ENCODE measurements at regions not wholly inside any gene's neighbourhood (a gene's known extent, or its start where the extent isn't known, plus 50 kb on each side); places are given as distances from the start of the nearest gene placed in this dataset.

GRCh38 chr4:58711039-58711438, 1600.9 kb upstream of the IGFBP7 start:
- TF ChIP-seq SNAI2 (CRISPR knock-in tag; IDR thresholded peaks at IDR 0.05): no peak
- no peak for TF ChIP-seq POU6F1 (CRISPR knock-in tag; IDR thresholded peaks at IDR 0.05; ENCODE audit: borderline replicate concordance, low read depth)
- no peak for TF ChIP-seq BACH2 (CRISPR knock-in tag; IDR thresholded peaks at IDR 0.05; ENCODE audit: borderline replicate concordance)
- no peak for TF ChIP-seq ZNF70 (CRISPR knock-in tag; IDR thresholded peaks at IDR 0.05)
- no peak for ATAC-seq

DNA sequence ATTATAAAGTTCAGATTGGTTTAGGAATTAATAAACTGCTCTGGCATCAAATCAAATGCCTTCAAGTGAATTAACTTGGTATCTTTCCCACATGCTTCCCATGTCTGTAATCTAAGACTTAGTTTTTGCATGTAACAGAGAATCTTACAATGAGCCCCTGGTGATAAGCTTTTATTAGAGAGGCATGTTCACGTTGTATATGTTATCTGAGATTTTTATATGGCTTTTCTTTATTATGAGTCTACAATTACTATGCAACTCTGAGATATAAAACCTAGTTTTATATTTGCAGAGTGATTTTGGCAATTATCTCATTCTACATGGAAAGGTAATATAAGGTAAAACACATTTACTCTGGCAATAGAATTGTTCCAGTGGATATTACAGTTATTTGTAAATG, 1578.4 kb upstream of the IGFBP7 start:
- no peak for ATAC-seq
- TF ChIP-seq ARNTL (CRISPR knock-in tag; IDR thresholded peaks at IDR 0.05; ENCODE audit: borderline replicate concordance, low read depth): no peak

DNA sequence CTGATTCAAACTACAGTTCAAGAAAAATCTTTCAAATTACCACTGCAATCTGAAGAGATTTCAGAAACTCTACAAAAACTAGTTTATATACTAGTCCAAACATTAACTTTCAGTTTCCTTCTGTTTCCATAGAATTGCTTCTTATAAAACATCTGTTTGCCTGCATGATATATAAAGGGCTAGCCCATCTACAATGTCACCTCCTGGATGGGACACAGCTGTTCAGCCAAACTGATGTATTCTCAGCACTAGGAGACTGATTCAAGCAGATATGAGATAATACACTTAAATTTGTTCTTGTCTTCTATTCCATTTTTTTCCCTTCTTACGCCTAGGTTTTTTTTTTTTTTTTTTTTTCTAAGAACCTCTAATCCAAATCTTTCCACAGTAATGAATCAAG, 1569.7 kb upstream of the IGFBP7 start:
- no peak for ATAC-seq
- TF ChIP-seq PATZ1 (CRISPR knock-in tag; IDR thresholded peaks at IDR 0.05; ENCODE audit: borderline replicate concordance) (no peak), ARNTL (CRISPR knock-in tag; IDR thresholded peaks at IDR 0.05; ENCODE audit: borderline replicate concordance, low read depth) (no peak), CSDC2 (CRISPR knock-in tag; IDR thresholded peaks at IDR 0.05) (no peak), RARB (CRISPR knock-in tag; IDR thresholded peaks at IDR 0.05) (no peak), ZFP3 (CRISPR knock-in tag; IDR thresholded peaks at IDR 0.05) (no peak)

DNA sequence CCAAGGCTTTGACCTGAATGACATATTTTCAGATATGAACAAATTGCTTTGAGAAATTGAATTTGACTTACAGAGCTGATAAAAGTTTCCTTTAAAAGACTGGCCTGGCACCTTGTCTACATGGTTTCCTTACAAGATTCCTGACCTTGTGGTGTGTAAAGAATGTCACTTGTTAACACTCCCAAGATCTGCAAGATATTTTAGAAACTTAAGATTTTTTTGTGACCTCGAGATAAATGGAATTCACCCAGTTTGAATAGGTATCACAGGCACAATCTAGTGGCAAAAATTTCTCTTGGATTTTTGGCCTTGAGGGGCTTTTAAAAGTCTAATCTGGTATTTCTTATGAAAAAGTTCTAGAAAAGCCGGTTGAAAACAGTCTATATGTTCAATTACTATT, 1568.9 kb upstream of the IGFBP7 start:
- ATAC-seq: no peak
- TF ChIP-seq ZC3H10 (CRISPR knock-in tag; IDR thresholded peaks at IDR 0.05) (no peak), GLIS3 (CRISPR knock-in tag; IDR thresholded peaks at IDR 0.05) (no peak), CSRNP3 (CRISPR knock-in tag; IDR thresholded peaks at IDR 0.05) (no peak), ZNF565 (CRISPR knock-in tag; conservative IDR thresholded peaks at IDR 0.05; ENCODE audit: low read depth) (no peak), ZFP3 (CRISPR knock-in tag; IDR thresholded peaks at IDR 0.05) (no peak), ARNTL (CRISPR knock-in tag; IDR thresholded peaks at IDR 0.05; ENCODE audit: borderline replicate concordance, low read depth) (no peak), ISL1 (CRISPR knock-in tag; IDR thresholded peaks at IDR 0.05) (no peak), TOX (CRISPR knock-in tag; IDR thresholded peaks at IDR 0.05; ENCODE audit: borderline replicate concordance) (no peak), SNAI2 (CRISPR knock-in tag; IDR thresholded peaks at IDR 0.05) (no peak), ZFP30 (CRISPR knock-in tag; IDR thresholded peaks at IDR 0.05) (no peak), PATZ1 (CRISPR knock-in tag; IDR thresholded peaks at IDR 0.05; ENCODE audit: borderline replicate concordance) (no peak), TSHZ2 (CRISPR knock-in tag; IDR thresholded peaks at IDR 0.05) (no peak)

DNA sequence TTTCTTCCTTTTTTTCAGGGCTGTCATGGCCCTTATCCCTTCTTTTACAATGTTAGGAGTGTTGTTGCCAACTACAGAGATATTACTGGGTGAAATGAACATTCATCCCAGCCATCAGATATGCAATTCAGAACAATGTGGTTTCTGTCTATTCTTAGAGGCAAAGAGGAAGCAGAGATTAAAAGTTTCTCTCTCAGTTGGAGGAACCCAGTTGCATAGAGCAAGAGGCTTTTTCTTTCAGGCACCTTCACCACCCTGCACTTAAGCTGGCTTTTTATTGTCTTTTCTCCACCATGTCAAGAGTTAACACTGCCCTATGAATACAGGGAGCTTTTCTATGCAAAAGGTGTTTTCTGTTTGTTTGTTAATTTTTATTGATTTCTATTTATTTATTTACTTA, 1559.6 kb upstream of the IGFBP7 start:
- no peak for ATAC-seq
- TF ChIP-seq ARNTL (CRISPR knock-in tag; IDR thresholded peaks at IDR 0.05; ENCODE audit: borderline replicate concordance, low read depth) (no peak), OSR1 (CRISPR knock-in tag; IDR thresholded peaks at IDR 0.05) (no peak), CREB5 (CRISPR knock-in tag; IDR thresholded peaks at IDR 0.05; ENCODE audit: low read depth) (no peak), ZNF565 (CRISPR knock-in tag; conservative IDR thresholded peaks at IDR 0.05; ENCODE audit: low read depth) (no peak), RARB (CRISPR knock-in tag; IDR thresholded peaks at IDR 0.05) (no peak), ZC3H10 (CRISPR knock-in tag; IDR thresholded peaks at IDR 0.05) (no peak), ISL1 (CRISPR knock-in tag; IDR thresholded peaks at IDR 0.05) (no peak), PPARA (CRISPR knock-in tag; IDR thresholded peaks at IDR 0.05; ENCODE audit: borderline replicate concordance) (no peak), CSRNP3 (CRISPR knock-in tag; IDR thresholded peaks at IDR 0.05) (no peak), GLIS3 (CRISPR knock-in tag; IDR thresholded peaks at IDR 0.05) (no peak), ZNF8 (CRISPR knock-in tag; IDR thresholded peaks at IDR 0.05) (no peak), ZFP30 (CRISPR knock-in tag; IDR thresholded peaks at IDR 0.05) (no peak), CSDC2 (CRISPR knock-in tag; IDR thresholded peaks at IDR 0.05) (no peak), TCF4 (CRISPR knock-in tag; IDR thresholded peaks at IDR 0.05; ENCODE audit: borderline replicate concordance) (no peak)

Measured in SK-N-SH treated with all-trans-retinoic acid at 6 μM for 48 hours (cell line).